Colonic mucosa (tissue), 4 donors: ENCODE measurements at regions not wholly inside any gene's neighbourhood (a gene's known extent, or its start where the extent isn't known, plus 50 kb on each side); places are given as distances from the start of the nearest gene placed in this dataset.

Source experiments
- DNase-seq: peaks from one replicate; pipeline ENCODE4 v3.0.0-alpha.2; 2020
- H3K27ac ChIP-seq: fragments of 200-600 bp; one replicate; pipeline ENCODE4 v1.8.0; 2021
- H3K27me3 ChIP-seq: fragments of 200-600 bp; one replicate; pipeline ENCODE4 v1.8.0; 2021
- H3K36me3 ChIP-seq: fragments of 200-600 bp; one replicate; pipeline ENCODE4 v1.8.0; 2021
- H3K4me1 ChIP-seq: fragments of 200-600 bp; one replicate; pipeline ENCODE4 v1.8.0; 2021; ENCODE audit warnings: mild to moderate bottlenecking
- H3K4me3 ChIP-seq: fragments of 200-600 bp; one replicate; pipeline ENCODE4 v1.8.0; 2021
- H3K9ac ChIP-seq, 2 donors: one replicate each; pipeline ENCODE4 v1.7.0; 2013; ENCODE audit warnings: control low read depth in 2 of 2, low read depth in 2 of 2, low read length in 2 of 2
- H3K9me3 ChIP-seq: fragments of 200-600 bp; one replicate; pipeline ENCODE4 v1.8.0; 2021
- intact Hi-C: fragments of 100-400 bp; cut with DNase I; formaldehyde crosslinking; loops from one replicate; pipeline ENCODE4 v1.14.1; 2022
- TF ChIP-seq, protein P1 (sequence below): fragments of 200-600 bp; IDR thresholded peaks from one replicate; pipeline ENCODE4 v1.8.0; 2022; ENCODE audit warnings: antibody characterized with exemption, mild to moderate bottlenecking
- donor health status: healthy.
- donor health status: DM: no; HTN: no; CAD: no.
- donor health status: DM: no; HTN: no; CAD: no.

DNA sequence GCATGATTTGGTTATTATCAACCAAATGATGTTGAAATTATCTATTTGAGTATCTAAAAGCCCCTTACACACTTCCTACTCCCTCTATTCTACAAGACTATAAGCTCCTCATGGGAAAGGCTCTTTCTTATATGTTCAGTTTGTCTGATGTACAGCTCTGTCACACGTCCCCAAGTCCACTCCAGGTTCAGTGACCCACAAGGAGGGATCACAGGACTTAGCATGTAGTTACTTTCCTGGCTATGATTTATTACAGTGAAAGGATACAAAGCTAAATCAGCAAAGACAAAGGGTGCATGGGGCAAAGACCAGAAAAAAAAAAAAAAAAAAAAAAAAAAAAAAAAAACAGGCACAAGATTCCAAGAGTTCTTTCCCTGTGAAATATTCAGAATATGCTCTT lies 125.6 kb upstream of the TMEM106B start:
- Histone ChIP-seq H3K27ac (no peak overlapping the region), H3K27me3 (no peaks in the 10 kb centered on the region), H3K9me3 (no peaks in the 10 kb centered on the region), H3K9ac (no peak overlapping the region), H3K36me3 (no peaks in the 10 kb centered on the region), H3K4me1 (no peaks in the 10 kb centered on the region), H3K4me3 (no peak overlapping the region)
- intact Hi-C loops, result no loop called here
- TF ChIP-seq, protein P1, sequence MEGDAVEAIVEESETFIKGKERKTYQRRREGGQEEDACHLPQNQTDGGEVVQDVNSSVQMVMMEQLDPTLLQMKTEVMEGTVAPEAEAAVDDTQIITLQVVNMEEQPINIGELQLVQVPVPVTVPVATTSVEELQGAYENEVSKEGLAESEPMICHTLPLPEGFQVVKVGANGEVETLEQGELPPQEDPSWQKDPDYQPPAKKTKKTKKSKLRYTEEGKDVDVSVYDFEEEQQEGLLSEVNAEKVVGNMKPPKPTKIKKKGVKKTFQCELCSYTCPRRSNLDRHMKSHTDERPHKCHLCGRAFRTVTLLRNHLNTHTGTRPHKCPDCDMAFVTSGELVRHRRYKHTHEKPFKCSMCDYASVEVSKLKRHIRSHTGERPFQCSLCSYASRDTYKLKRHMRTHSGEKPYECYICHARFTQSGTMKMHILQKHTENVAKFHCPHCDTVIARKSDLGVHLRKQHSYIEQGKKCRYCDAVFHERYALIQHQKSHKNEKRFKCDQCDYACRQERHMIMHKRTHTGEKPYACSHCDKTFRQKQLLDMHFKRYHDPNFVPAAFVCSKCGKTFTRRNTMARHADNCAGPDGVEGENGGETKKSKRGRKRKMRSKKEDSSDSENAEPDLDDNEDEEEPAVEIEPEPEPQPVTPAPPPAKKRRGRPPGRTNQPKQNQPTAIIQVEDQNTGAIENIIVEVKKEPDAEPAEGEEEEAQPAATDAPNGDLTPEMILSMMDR, result no peak
- DNase-seq, result no peak

DNA sequence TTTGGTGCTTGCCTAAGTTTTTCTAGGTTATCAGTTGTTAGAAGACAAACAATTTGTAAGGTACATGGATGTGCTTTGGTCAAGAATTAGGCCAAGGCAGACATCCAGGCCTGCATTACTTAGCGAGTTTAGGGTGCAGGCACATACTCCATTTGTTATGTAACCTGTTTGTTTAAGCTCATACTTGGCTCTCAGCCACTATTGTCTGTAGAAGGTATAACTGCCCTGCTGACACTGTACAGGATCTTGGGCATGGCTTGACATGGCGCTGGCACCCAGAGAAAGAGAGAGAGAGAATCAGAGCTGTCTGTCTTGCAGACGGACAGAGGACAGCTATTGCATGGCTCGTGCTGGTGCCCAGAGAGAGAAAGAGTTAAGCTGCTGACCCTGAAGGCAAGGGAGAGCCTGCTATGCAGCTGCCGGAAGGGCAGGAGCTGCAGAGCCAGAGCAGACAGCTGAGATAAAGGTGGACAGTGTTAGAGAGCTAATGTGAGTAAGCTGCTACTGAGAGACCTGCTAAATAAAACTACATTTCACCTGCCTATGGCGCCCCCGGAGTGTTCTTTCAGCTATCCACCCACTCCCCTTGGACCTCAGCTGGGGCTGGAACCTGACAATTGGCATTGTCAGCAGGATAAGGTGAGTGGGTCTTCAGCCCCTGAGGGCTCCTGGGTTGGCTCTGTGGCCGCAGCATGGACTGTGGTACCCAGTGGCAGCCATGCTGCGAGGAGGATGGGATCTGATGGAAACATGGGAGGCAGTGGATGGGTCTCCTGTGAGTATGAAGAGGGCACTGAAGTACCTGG lies 120.9 kb upstream of the TMEM106B start:
- Histone ChIP-seq H3K36me3 (no peaks in the 10 kb centered on the region), H3K4me3 (no peak overlapping the region), H3K27me3 (no peaks in the 10 kb centered on the region), H3K9ac (no peak overlapping the region), H3K9me3 (no peaks in the 10 kb centered on the region), H3K4me1 (no peaks in the 10 kb centered on the region), H3K27ac (no peak overlapping the region)
- no peak for DNase-seq
- TF ChIP-seq, protein P1, result no peak
- intact Hi-C loops, result no loop called here

DNA sequence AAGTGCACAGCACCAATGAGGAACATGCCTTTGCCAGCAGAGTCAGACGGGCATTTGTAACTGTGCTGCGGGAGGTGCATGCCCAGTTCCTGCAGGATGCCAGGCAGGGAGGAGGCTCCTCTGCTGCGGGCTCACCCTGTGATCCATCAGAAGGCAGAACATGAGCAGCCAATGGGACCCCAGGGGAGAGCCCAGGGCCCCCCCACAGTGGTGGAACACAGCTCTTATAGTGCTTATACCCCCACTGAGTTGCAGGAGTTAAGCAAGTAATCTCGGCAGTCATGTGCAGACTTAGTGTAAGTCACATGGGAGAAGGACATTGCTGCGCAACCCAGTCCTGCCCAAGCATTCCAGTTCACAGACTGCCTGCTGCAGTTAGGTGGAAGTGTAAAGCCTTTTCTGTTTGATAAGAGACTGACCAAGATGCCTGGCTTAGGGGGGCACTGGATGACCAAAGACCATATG lies 120.3 kb upstream of the TMEM106B start:
- Histone ChIP-seq H3K9me3 (no peaks in the 10 kb centered on the region), H3K27ac (no peak overlapping the region), H3K36me3 (no peaks in the 10 kb centered on the region), H3K9ac (no peak overlapping the region), H3K27me3 (no peaks in the 10 kb centered on the region), H3K4me1 (no peaks in the 10 kb centered on the region), H3K4me3 (no peak overlapping the region)
- TF ChIP-seq, protein P1, result no peak
- intact Hi-C loops, result no loop called here
- DNase-seq, result no peak

- Histone ChIP-seq H3K4me1 (no peaks in the 10 kb centered on the region), H3K27me3 (no peaks in the 10 kb centered on the region), H3K9me3 (no peaks in the 10 kb centered on the region), H3K27ac (no peak overlapping the region), H3K4me3 (no peak overlapping the region), H3K36me3 (no peaks in the 10 kb centered on the region), H3K9ac (no peak overlapping the region)
- DNase-seq, result no peak
- intact Hi-C loops, result no loop called here
- TF ChIP-seq, protein P1, result no peak
These were observed 119.9 kb upstream of the TMEM106B start for GRCh38 chr7:12091231-12091630.

- H3K4me1 ChIP-seq, result no peaks in the 10 kb centered on the region
- H3K27me3 ChIP-seq, result no peaks in the 10 kb centered on the region
- no peaks in the 10 kb centered on the region for H3K36me3 ChIP-seq
- no peak overlapping the region for H3K4me3 ChIP-seq
- no peak overlapping the region for H3K9ac ChIP-seq
- no peak for DNase-seq
- H3K27ac ChIP-seq, result no peak overlapping the region
- TF ChIP-seq, protein P1, result no peak
- intact Hi-C loops, result no loop called here
- H3K9me3 ChIP-seq, result no peaks in the 10 kb centered on the region
These were observed 118.5 kb upstream of the TMEM106B start for GRCh38 chr7:12092499-12093130.
